SK-N-SH treated with all-trans-retinoic acid at 6 μM for 48 hours (cell line): ENCODE measurements at regions not wholly inside any gene's neighbourhood (a gene's known extent, or its start where the extent isn't known, plus 50 kb on each side); places are given as distances from the start of the nearest gene placed in this dataset.
A peak's percentile ranks its signal among the peaks of the same experiment; 100 is the strongest.

Experiments used
- ATAC-seq: fragments of 200-7000 bp; cut with Tn5 transposase; 3 replicates; pipeline ENCODE4 v1.9.1; 2020; ENCODE audit warnings: mild to moderate bottlenecking, moderate library complexity
- ARNTL ChIP-seq: fragments of 450-650 bp; formaldehyde crosslinking; IDR thresholded peaks from 2 replicates; pipeline ENCODE4 v1.5.0; 2020; ENCODE audit warnings: low read depth, mild to moderate bottlenecking, moderate library complexity, borderline replicate concordance
- CSDC2 ChIP-seq: fragments of 250-450 bp; sonication (Bioruptor Pico); IDR thresholded peaks from 2 replicates; pipeline ENCODE4 v1.5.0; 2020; ENCODE audit warnings: mild to moderate bottlenecking, moderate library complexity
- GLIS3 ChIP-seq: fragments of 250-450 bp; sonication (Bioruptor Pico); IDR thresholded peaks from 2 replicates; pipeline ENCODE4 v1.5.0; 2020; ENCODE audit warnings: mild to moderate bottlenecking, moderate library complexity
- ISL1 ChIP-seq: fragments of 250-450 bp; sonication (Bioruptor Pico); IDR thresholded peaks from 2 replicates; pipeline ENCODE4 v2.1.2; 2022; ENCODE audit warnings: mild to moderate bottlenecking, moderate library complexity
- OSR1 ChIP-seq: fragments of 250-450 bp; sonication (Bioruptor Pico); IDR thresholded peaks from 2 replicates; pipeline ENCODE4 v1.8.0; 2022; ENCODE audit warnings: moderate library complexity, mild to moderate bottlenecking, inconsistent platforms
- RARB ChIP-seq: fragments of 250-450 bp; sonication (Bioruptor Pico); IDR thresholded peaks from 2 replicates; pipeline ENCODE4 v1.8.0; 2021; ENCODE audit warnings: mild to moderate bottlenecking, moderate library complexity
- SNAI2 ChIP-seq: fragments of 250-450 bp; sonication (Bioruptor Pico); IDR thresholded peaks from 2 replicates; pipeline ENCODE4 v1.5.0; 2020; ENCODE audit warnings: mild to moderate bottlenecking, moderate library complexity
- TCF4 ChIP-seq: fragments of 250-450 bp; sonication (Bioruptor Pico); IDR thresholded peaks from 2 replicates; pipeline ENCODE4 v1.8.0; 2021; ENCODE audit warnings: mild to moderate bottlenecking, moderate library complexity, borderline replicate concordance
- TOX ChIP-seq: fragments of 250-450 bp; sonication (Bioruptor Pico); IDR thresholded peaks from 2 replicates; pipeline ENCODE4 v1.8.0; 2021; ENCODE audit warnings: mild to moderate bottlenecking, moderate library complexity, borderline replicate concordance
- ZC3H10 ChIP-seq: fragments of 250-450 bp; sonication (Bioruptor Pico); IDR thresholded peaks from 2 replicates; pipeline ENCODE4 v1.5.1; 2021; ENCODE audit warnings: mild to moderate bottlenecking, moderate library complexity
- ZFP3 ChIP-seq: fragments of 250-450 bp; sonication (Bioruptor Pico); IDR thresholded peaks from 2 replicates; pipeline ENCODE4 v1.5.0; 2020; ENCODE audit warnings: mild to moderate bottlenecking, moderate library complexity
- ZFP30 ChIP-seq: fragments of 450-650 bp; formaldehyde crosslinking; IDR thresholded peaks from 2 replicates; pipeline ENCODE4 v1.5.0; 2022; ENCODE audit warnings: mild to moderate bottlenecking, moderate library complexity
- ZNF565 ChIP-seq: fragments of 450-650 bp; formaldehyde crosslinking; conservative IDR thresholded peaks from 2 replicates; pipeline ENCODE4 v1.5.0; 2020; ENCODE audit warnings: low read depth, mild to moderate bottlenecking, moderate library complexity
- ZNF70 ChIP-seq: fragments of 450-650 bp; formaldehyde crosslinking; IDR thresholded peaks from 2 replicates; pipeline ENCODE4 v1.5.0; 2020; ENCODE audit warnings: mild to moderate bottlenecking, moderate library complexity
- ZNF8 ChIP-seq: fragments of 450-650 bp; formaldehyde crosslinking; IDR thresholded peaks from 2 replicates; pipeline ENCODE4 v1.5.0; 2020; ENCODE audit warnings: mild to moderate bottlenecking, moderate library complexity
- TF ChIP-seq, protein P1 (sequence below): fragments of 250-450 bp; sonication (Bioruptor Pico); IDR thresholded peaks from 2 replicates; pipeline ENCODE4 v1.5.1; 2020; ENCODE audit warnings: low read depth, mild to moderate bottlenecking, moderate library complexity
- TF ChIP-seq, protein P2 (sequence below): fragments of 250-450 bp; sonication (Bioruptor Pico); IDR thresholded peaks from 2 replicates; pipeline ENCODE4 v1.5.1; 2021; ENCODE audit warnings: mild to moderate bottlenecking, moderate library complexity
- TF ChIP-seq, protein P3 (sequence below): fragments of 250-450 bp; sonication (Bioruptor Pico); IDR thresholded peaks from 2 replicates; pipeline ENCODE4 v1.8.0; 2021; ENCODE audit warnings: low read depth, mild to moderate bottlenecking, moderate library complexity, borderline replicate concordance
- TF ChIP-seq, protein P4 (sequence below): fragments of 250-450 bp; sonication (Bioruptor Pico); IDR thresholded peaks from 2 replicates; pipeline ENCODE4 v1.5.0; 2020; ENCODE audit warnings: mild to moderate bottlenecking, moderate library complexity
- TF ChIP-seq, protein P5 (sequence below): fragments of 250-450 bp; sonication (Bioruptor Pico); IDR thresholded peaks from 2 replicates; pipeline ENCODE4 v1.8.0; 2020; ENCODE audit warnings: mild to moderate bottlenecking, moderate library complexity, borderline replicate concordance

DNA sequence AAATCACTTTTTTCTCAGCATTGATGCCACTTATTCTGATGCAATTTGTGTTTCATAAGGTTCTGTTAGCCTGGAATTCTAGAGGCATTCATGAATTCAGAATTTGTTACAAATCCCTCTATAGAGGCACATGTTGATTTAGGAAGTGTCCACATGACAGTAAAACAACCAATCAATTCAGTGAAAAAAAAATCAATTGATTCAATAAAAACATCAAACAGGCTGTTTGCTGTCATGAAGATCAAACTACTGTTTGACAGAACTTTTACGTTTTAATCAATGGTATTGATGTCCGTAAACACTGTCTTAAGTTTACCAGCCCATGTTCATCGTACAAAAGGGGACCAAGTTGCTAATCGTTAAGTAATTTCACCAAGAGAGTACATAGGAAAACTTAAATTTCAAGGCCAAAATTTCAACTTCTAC lies 261.5 kb downstream of the FIGN start:
- no peak for ATAC-seq
- TF ChIP-seq, protein P1, sequence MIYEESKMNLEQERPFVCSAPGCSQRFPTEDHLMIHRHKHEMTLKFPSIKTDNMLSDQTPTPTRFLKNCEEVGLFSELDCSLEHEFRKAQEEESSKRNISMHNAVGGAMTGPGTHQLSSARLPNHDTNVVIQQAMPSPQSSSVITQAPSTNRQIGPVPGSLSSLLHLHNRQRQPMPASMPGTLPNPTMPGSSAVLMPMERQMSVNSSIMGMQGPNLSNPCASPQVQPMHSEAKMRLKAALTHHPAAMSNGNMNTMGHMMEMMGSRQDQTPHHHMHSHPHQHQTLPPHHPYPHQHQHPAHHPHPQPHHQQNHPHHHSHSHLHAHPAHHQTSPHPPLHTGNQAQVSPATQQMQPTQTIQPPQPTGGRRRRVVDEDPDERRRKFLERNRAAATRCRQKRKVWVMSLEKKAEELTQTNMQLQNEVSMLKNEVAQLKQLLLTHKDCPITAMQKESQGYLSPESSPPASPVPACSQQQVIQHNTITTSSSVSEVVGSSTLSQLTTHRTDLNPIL (CRISPR knock-in tag), result no peak
- no peak for TF ChIP-seq ARNTL (CRISPR knock-in tag)
- no peak for TF ChIP-seq CSDC2 (CRISPR knock-in tag)
- no peak for TF ChIP-seq GLIS3
- TF ChIP-seq, protein P2, sequence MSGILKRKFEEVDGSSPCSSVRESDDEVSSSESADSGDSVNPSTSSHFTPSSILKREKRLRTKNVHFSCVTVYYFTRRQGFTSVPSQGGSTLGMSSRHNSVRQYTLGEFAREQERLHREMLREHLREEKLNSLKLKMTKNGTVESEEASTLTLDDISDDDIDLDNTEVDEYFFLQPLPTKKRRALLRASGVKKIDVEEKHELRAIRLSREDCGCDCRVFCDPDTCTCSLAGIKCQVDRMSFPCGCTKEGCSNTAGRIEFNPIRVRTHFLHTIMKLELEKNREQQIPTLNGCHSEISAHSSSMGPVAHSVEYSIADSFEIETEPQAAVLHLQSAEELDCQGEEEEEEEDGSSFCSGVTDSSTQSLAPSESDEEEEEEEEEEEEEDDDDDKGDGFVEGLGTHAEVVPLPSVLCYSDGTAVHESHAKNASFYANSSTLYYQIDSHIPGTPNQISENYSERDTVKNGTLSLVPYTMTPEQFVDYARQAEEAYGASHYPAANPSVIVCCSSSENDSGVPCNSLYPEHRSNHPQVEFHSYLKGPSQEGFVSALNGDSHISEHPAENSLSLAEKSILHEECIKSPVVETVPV (CRISPR knock-in tag), result no peak
- TF ChIP-seq ZNF565 (CRISPR knock-in tag), result no peak
- TF ChIP-seq, protein P3, sequence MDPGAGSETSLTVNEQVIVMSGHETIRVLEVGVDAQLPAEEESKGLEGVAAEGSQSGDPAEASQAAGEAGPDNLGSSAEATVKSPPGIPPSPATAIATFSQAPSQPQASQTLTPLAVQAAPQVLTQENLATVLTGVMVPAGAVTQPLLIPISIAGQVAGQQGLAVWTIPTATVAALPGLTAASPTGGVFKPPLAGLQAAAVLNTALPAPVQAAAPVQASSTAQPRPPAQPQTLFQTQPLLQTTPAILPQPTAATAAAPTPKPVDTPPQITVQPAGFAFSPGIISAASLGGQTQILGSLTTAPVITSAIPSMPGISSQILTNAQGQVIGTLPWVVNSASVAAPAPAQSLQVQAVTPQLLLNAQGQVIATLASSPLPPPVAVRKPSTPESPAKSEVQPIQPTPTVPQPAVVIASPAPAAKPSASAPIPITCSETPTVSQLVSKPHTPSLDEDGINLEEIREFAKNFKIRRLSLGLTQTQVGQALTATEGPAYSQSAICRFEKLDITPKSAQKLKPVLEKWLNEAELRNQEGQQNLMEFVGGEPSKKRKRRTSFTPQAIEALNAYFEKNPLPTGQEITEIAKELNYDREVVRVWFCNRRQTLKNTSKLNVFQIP (CRISPR knock-in tag), result no peak
- no peak for TF ChIP-seq TOX (CRISPR knock-in tag)
- TF ChIP-seq ZNF8 (CRISPR knock-in tag), result no peak
- no peak for TF ChIP-seq ZC3H10
- no peak for TF ChIP-seq ZFP30
- no peak for TF ChIP-seq ZFP3 (CRISPR knock-in tag)
- no peak for TF ChIP-seq TCF4 (CRISPR knock-in tag)
- TF ChIP-seq ZNF70 (CRISPR knock-in tag), result no peak
- TF ChIP-seq, protein P4, sequence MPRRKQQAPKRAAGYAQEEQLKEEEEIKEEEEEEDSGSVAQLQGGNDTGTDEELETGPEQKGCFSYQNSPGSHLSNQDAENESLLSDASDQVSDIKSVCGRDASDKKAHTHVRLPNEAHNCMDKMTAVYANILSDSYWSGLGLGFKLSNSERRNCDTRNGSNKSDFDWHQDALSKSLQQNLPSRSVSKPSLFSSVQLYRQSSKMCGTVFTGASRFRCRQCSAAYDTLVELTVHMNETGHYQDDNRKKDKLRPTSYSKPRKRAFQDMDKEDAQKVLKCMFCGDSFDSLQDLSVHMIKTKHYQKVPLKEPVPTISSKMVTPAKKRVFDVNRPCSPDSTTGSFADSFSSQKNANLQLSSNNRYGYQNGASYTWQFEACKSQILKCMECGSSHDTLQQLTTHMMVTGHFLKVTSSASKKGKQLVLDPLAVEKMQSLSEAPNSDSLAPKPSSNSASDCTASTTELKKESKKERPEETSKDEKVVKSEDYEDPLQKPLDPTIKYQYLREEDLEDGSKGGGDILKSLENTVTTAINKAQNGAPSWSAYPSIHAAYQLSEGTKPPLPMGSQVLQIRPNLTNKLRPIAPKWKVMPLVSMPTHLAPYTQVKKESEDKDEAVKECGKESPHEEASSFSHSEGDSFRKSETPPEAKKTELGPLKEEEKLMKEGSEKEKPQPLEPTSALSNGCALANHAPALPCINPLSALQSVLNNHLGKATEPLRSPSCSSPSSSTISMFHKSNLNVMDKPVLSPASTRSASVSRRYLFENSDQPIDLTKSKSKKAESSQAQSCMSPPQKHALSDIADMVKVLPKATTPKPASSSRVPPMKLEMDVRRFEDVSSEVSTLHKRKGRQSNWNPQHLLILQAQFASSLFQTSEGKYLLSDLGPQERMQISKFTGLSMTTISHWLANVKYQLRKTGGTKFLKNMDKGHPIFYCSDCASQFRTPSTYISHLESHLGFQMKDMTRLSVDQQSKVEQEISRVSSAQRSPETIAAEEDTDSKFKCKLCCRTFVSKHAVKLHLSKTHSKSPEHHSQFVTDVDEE, result no peak
- TF ChIP-seq, protein P5, sequence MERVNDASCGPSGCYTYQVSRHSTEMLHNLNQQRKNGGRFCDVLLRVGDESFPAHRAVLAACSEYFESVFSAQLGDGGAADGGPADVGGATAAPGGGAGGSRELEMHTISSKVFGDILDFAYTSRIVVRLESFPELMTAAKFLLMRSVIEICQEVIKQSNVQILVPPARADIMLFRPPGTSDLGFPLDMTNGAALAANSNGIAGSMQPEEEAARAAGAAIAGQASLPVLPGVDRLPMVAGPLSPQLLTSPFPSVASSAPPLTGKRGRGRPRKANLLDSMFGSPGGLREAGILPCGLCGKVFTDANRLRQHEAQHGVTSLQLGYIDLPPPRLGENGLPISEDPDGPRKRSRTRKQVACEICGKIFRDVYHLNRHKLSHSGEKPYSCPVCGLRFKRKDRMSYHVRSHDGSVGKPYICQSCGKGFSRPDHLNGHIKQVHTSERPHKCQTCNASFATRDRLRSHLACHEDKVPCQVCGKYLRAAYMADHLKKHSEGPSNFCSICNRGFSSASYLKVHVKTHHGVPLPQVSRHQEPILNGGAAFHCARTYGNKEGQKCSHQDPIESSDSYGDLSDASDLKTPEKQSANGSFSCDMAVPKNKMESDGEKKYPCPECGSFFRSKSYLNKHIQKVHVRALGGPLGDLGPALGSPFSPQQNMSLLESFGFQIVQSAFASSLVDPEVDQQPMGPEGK, result no peak
- no peak for TF ChIP-seq OSR1
- TF ChIP-seq RARB (CRISPR knock-in tag), result no peak
- no peak for TF ChIP-seq ISL1
- TF ChIP-seq SNAI2 (CRISPR knock-in tag), result no peak
- TF ChIP-seq, all 23 proteins: peak for 0

DNA sequence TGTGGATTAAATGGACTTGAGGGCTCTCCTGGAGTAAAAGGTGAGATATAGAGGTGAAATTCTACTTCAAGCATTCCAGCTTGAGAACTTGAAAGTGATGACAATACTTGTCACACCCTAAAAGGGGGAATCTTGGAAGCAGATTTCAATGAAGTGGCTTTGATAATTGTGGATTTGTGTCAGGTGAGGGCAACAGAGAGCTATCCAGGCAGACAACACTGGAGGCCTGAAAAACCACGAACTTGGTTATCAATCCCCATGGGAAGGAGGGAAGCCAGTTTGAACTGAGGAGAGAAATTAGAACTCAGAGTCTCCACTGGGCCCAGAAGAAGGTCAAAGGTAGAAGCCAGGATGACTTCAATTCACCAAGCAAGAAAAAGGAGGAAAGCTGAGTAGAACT lies 263.9 kb downstream of the FIGN start:
- no peak for TF ChIP-seq ZFP30
- peak; percentile 77 for ATAC-seq

DNA sequence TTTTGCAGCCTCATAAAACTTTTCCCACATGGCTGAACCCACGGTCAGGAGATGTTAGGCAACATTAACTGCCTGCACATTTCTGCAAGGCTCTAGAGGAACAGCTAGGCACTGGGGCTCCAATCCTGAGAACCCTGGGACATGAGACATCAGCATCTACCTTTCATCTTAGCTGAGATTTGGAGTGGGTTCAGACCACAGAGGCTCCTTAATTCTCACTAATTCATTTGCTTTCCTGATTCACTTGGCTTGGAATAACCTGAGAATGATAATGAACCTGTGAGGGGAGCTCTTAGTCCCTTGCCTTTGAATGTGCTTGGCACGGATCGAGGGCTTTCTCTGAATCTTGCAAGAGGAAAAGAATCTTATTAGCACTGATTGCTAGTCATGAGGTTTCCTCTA lies 266.2 kb downstream of the FIGN start:
- ATAC-seq, result no peak
- TF ChIP-seq, protein P2 (CRISPR knock-in tag), result no peak
- TF ChIP-seq, protein P3 (CRISPR knock-in tag), result no peak
